Esophagus (tissue), 2 donors: ENCODE measurements at regions not wholly inside any gene's neighbourhood (a gene's known extent, or its start where the extent isn't known, plus 50 kb on each side); places are given as distances from the start of the nearest gene placed in this dataset.
"Not testable (repeated sequence)": the region's sequence is repeated elsewhere in the genome, so short reads cannot be mapped to it uniquely, and the experiment has no call there.

ENCODE experiments used
- H3K27ac ChIP-seq, 2 donors: one replicate each; pipeline ENCODE4 v1.5.1; 2013; ENCODE audit warnings: low read depth in 2 of 2, mild to moderate bottlenecking in 2 of 2, inconsistent platforms in 1 of 2, low read length in 1 of 2, moderate library complexity in 1 of 2
- H3K27me3 ChIP-seq, 2 donors: one replicate each; pipeline ENCODE4 v1.6.1; 2013; ENCODE audit warnings: low read length in 2 of 2, control low read depth in 1 of 2, mild to moderate bottlenecking in 1 of 2; ENCODE audit not compliant: insufficient read depth in 2 of 2, control insufficient read depth in 1 of 2
- H3K36me3 ChIP-seq, 2 donors: one replicate each; pipeline ENCODE4 v1.6.1; 2013; ENCODE audit warnings: low read length in 1 of 2; ENCODE audit not compliant: control insufficient read depth in 2 of 2, insufficient read depth in 2 of 2
- H3K4me1 ChIP-seq, 2 donors: one replicate each; pipeline ENCODE4 v1.6.1; 2013; ENCODE audit warnings: low read length in 1 of 2; ENCODE audit not compliant: control insufficient read depth in 2 of 2, insufficient read depth in 2 of 2
- H3K4me3 ChIP-seq, 2 donors: one replicate each; pipeline ENCODE4 v1.5.1; 2013; ENCODE audit warnings: low read length in 2 of 2, mild to moderate bottlenecking in 2 of 2, low read depth in 1 of 2, moderate library complexity in 1 of 2
- H3K9me3 ChIP-seq, 2 donors: one replicate each; pipeline ENCODE4 v1.6.1; 2013; ENCODE audit warnings: mild to moderate bottlenecking in 2 of 2, low read depth in 1 of 2, low read length in 1 of 2, moderate library complexity in 1 of 2; ENCODE audit not compliant: control insufficient read depth in 2 of 2, insufficient read depth in 1 of 2
- WGBS, 2 donors: extraction: QIAGEN DNeasy Blood & Tissue Kit; methylation state at CpG; one replicate each; pipeline ENCODE4 v1.1.7; 2013; 5-methylcytosine and 5-hydroxymethylcytosine counted together
- donor health status: healthy with polysubstance abuse.
- donor health status: Bipolar disorder and iron deficiency.

DNA sequence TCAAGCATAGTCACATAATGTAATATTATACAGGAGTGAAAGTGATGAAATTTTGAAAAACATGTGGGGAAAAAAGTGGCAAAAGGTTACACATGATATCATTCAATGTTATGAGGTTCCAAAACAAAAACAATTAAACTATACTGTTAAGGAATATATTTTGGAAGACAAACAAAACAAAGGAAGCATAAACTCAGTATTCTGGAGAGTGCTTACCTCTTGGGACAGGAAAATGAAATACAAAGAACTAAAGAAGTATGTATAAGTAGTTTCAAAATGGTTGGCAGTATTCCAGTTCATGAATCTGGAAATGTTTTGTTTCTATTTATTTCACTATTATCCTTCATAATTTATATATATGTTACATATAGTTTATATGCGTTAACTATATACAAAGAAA lies 213.5 kb downstream of the MOXD1 start:
- Histone ChIP-seq H3K9me3 (no peaks in the 10 kb centered on the region), H3K4me1 (no peaks in the 10 kb centered on the region), H3K4me3 (no peak overlapping the region), H3K27me3 (no peaks in the 10 kb centered on the region), H3K36me3 (no peaks in the 10 kb centered on the region), H3K27ac (no peak overlapping the region)
- 84 to 97% methylated on average over 1 of the region's 1 CpG for whole genome bisulfite sequencing, 2 donors

DNA sequence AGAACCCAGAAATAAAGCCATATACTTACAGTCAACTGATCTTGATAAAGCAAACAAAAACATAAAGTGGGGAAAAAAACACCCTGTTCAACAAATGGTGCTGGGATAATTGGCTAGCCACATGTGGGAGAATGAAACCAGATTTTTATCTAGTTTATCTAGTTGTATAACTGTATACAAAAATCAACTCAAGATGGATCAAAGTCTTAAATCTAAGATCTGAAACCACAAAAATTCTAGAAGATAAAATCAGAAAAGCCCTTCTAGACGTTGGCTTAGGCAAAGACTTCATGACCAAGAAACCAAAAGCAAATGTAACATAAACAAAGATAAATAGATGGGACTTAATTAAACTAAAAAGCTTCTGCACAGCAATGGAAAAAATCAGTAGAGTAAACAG lies 216.3 kb downstream of the MOXD1 start:
- 37 to 38% methylated on average over 1 of the region's 1 CpG for WGBS, 2 donors
- not testable (repeated sequence) for H3K36me3 ChIP-seq, H3K27ac ChIP-seq, H3K4me1 ChIP-seq, H3K9me3 ChIP-seq, H3K4me3 ChIP-seq, H3K27me3 ChIP-seq

DNA sequence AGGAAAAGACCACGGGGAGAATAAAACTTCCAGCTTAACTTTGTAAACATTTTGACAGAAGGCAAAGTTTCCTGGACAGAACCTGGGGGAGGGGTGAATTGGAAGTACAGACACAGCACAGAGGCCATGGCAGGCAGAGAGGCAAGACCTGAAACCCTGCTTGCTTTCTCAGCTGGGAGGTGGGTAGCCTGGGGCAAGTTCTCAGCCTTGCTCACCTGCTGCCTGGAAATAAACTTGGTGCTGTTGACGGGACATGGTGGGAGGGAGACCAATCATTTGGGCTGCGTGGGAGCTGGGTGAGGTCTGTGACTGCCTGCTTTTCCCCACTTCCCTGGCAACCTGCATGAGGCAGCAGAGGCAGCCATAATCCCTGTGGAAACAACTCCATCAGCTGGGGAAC lies 221.3 kb downstream of the MOXD1 start:
- no peaks in the 10 kb centered on the region for H3K27me3 ChIP-seq
- H3K9me3 ChIP-seq: no peaks in the 10 kb centered on the region
- H3K4me3 ChIP-seq: no peak overlapping the region
- WGBS, 2 donors: 54 to 59% methylated on average over 3 of the region's 3 CpGs
- no peaks in the 10 kb centered on the region for H3K4me1 ChIP-seq
- no peak overlapping the region for H3K27ac ChIP-seq
- H3K36me3 ChIP-seq: no peaks in the 10 kb centered on the region

- Histone ChIP-seq H3K4me3 (no peak overlapping the region), H3K27me3 (no peaks in the 10 kb centered on the region), H3K4me1 (no peaks in the 10 kb centered on the region), H3K27ac (no peak overlapping the region), H3K9me3 (peaks cover 0 to 5% of the 10 kb centered on the region in 2 donors), H3K36me3 (no peaks in the 10 kb centered on the region)
- WGBS, 2 donors: 92% methylated on average over 3 of the region's 3 CpGs
Measured at GRCh38 chr6:132174919-132175318, 223.7 kb upstream of the CCN2 start.

GRCh38 chr6:132168961-132169360 lies 217.8 kb upstream of the CCN2 start:
- no peaks in the 10 kb centered on the region for H3K27me3 ChIP-seq
- H3K27ac ChIP-seq: no peak overlapping the region
- H3K4me3 ChIP-seq: no peak overlapping the region
- no peaks in the 10 kb centered on the region for H3K4me1 ChIP-seq
- H3K9me3 ChIP-seq: no peaks in the 10 kb centered on the region
- 64 to 87% methylated on average over 3 of the region's 3 CpGs for WGBS, 2 donors
- no peaks in the 10 kb centered on the region for H3K36me3 ChIP-seq

GRCh38 chr6:132167929-132168892 lies 217.0 kb upstream of the CCN2 start:
- 39 to 44% methylated on average over 4 of the region's 4 CpGs for WGBS, 2 donors
- Histone ChIP-seq H3K9me3 (no peaks in the 10 kb centered on the region), H3K27ac (no peak overlapping the region)

DNA sequence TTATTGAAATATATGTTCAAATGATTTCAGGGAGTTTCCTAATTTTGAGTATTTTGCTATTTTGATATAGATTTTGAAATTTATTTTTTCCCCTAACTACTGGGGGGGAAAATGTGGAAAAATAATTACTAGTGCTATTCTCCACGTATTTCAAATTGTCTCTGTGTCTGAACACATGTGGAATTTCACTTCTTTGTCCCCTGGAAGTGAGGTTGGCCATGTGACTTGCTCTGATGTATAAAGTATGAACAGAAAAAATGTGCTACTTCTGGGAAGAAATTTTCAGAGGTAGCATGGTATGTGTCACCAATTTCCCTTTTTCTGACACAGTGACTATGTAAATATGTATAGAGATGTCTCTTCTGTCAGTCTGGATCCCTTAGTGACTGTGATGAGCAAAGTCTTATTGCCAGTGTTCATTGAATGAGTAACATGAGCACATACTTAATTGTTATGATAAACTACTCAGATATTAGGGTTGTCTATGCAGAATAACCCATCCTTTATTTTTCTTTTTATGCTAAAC lies 215.4 kb upstream of the CCN2 start:
- no peaks in the 10 kb centered on the region for H3K4me1 ChIP-seq

More at GRCh38 chr6:132167929-132168892, 217.0 kb upstream of the CCN2 start:
- no peaks in the 10 kb centered on the region for H3K4me1 ChIP-seq
- no peaks in the 10 kb centered on the region for H3K36me3 ChIP-seq
- no peaks in the 10 kb centered on the region for H3K27me3 ChIP-seq
- H3K4me3 ChIP-seq: no peak overlapping the region

GRCh38 chr6:132165677-132166076 lies 214.5 kb upstream of the CCN2 start:
- Histone ChIP-seq H3K9me3 (no peaks in the 10 kb centered on the region), H3K4me1 (no peaks in the 10 kb centered on the region), H3K27me3 (no peaks in the 10 kb centered on the region), H3K27ac (no peak overlapping the region), H3K4me3 (no peak overlapping the region), H3K36me3 (no peaks in the 10 kb centered on the region)
- 81 to 84% methylated on average over 2 of the region's 2 CpGs for WGBS, 2 donors

More for the DNA sequence above, 215.4 kb upstream of the CCN2 start:
- 59 to 70% methylated on average over 1 of the region's 1 CpG for WGBS, 2 donors
- Histone ChIP-seq H3K9me3 (no peaks in the 10 kb centered on the region), H3K36me3 (no peaks in the 10 kb centered on the region), H3K27ac (no peak overlapping the region), H3K4me3 (no peak overlapping the region), H3K27me3 (no peaks in the 10 kb centered on the region)

DNA sequence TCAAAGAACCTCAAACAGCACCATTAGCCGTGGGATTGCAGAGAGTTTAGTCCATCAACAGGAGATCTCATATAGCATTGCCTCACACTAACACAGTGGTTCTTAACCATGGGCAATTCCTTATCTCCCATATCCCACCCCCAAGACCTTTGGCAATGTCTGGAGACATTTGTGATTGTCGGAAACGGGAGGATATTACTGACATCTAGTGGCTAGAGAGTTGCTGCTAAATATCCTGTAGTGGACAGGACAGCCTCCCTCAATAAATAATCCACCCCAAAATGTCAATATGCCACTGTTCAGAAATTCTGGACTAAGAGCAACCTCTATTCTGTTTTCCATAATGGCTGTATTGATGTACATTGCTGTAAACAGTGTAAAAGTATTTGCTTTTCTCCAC lies 210.1 kb upstream of the CCN2 start:
- H3K4me1 ChIP-seq: no peaks in the 10 kb centered on the region
- H3K27me3 ChIP-seq: no peaks in the 10 kb centered on the region
- 36 to 49% methylated on average over 3 of the region's 3 CpGs for WGBS, 2 donors
- no peak overlapping the region for H3K27ac ChIP-seq
- no peaks in the 10 kb centered on the region for H3K9me3 ChIP-seq
- H3K36me3 ChIP-seq: no peaks in the 10 kb centered on the region
- H3K4me3 ChIP-seq: no peak overlapping the region
